PC-3 (cell line): ENCODE measurements at regions not wholly inside any gene's neighbourhood (a gene's known extent, or its start where the extent isn't known, plus 50 kb on each side); places are given as distances from the start of the nearest gene placed in this dataset.

Experiments
- ATAC-seq: fragments of 200-7000 bp; cut with Tn5 transposase; 2 replicates; pipeline ENCODE4 v1.9.1; 2020; ENCODE audit warnings: mild to moderate bottlenecking, moderate library complexity
- BruUV-seq: library from RNA; stranded (reverse); fragments of 400-500 nt; replicated peaks from 2 replicates; lab custom pipeline; 2021; lab: Mats Ljungman, UMichigan
- CTCF ChIA-PET: fragments of 300-600 bp; sonication (Branson Sonifier 250); formaldehyde crosslinking; loops from one replicate; lab custom pipeline; 2022; ENCODE audit warnings: antibody characterized with exemption; lab: Charles Lee
- POLR2A ChIA-PET: fragments of 300-600 bp; sonication (Branson Sonifier 250); formaldehyde crosslinking; loops from one replicate; lab custom pipeline; 2022; ENCODE audit warnings: antibody characterized with exemption; ENCODE audit not compliant: unreplicated experiment; lab: Charles Lee
- DNase-seq: peaks from one replicate; pipeline ENCODE4 v3.0.0-alpha.2; 2015
- H2AFZ ChIP-seq: fragments of 300-600 bp; sonication (generic); 2 replicates; pipeline ENCODE4 v1.6.0; 2016; ENCODE audit warnings: antibody characterized with exemption, low read length
- H3F3A ChIP-seq: fragments of 300-600 bp; sonication (generic); one replicate; pipeline ENCODE4 v1.6.0; 2017; ENCODE audit warnings: antibody characterized with exemption, low read length, control low read depth, mild to moderate bottlenecking; ENCODE audit not compliant: unreplicated experiment
- H3K27ac ChIP-seq: fragments of 300-600 bp; sonication (generic); 2 replicates; pipeline ENCODE4 v1.5.1; 2016; ENCODE audit warnings: mild to moderate bottlenecking, low read length
- H3K27me3 ChIP-seq: fragments of 300-600 bp; sonication (generic); 2 replicates; pipeline ENCODE4 v1.6.1; 2016; ENCODE audit warnings: low read length, mixed read lengths
- H3K36me3 ChIP-seq: fragments of 300-600 bp; sonication (generic); 2 replicates; pipeline ENCODE4 v1.6.1; 2016; ENCODE audit warnings: low read depth, mixed run types, low read length, mixed read lengths
- H3K4me1 ChIP-seq: fragments of 300-600 bp; sonication (generic); 2 replicates; pipeline ENCODE4 v1.5.1; 2016; ENCODE audit warnings: low read length; ENCODE audit not compliant: insufficient read depth
- H3K4me2 ChIP-seq: fragments of 300-600 bp; sonication (generic); 2 replicates; pipeline ENCODE4 v1.6.0; 2016; ENCODE audit warnings: low read length
- H3K4me3 ChIP-seq: fragments of 300-600 bp; sonication (generic); 2 replicates; pipeline ENCODE4 v1.5.1; 2016; ENCODE audit warnings: mild to moderate bottlenecking, low read length, mixed read lengths
- H3K79me2 ChIP-seq: fragments of 300-600 bp; sonication (generic); 2 replicates; pipeline ENCODE4 v1.6.1; 2017; ENCODE audit warnings: low read length, mixed read lengths
- H3K9ac ChIP-seq: fragments of 300-600 bp; sonication (generic); 2 replicates; pipeline ENCODE4 v1.6.0; 2016; ENCODE audit warnings: mild to moderate bottlenecking, low read length
- H3K9me2 ChIP-seq: fragments of 300-600 bp; sonication (generic); replicated peaks from 2 replicates; pipeline ENCODE4 v1.6.1; 2016; ENCODE audit warnings: mixed run types, low read length, mixed read lengths
- H3K9me3 ChIP-seq: fragments of 300-600 bp; sonication (generic); 2 replicates; pipeline ENCODE4 v1.6.1; 2016; ENCODE audit warnings: low read length, mixed read lengths
- H4K20me1 ChIP-seq: fragments of 300-600 bp; sonication (generic); 2 replicates; pipeline ENCODE4 v1.6.1; 2016; ENCODE audit warnings: low read length, mixed read lengths
- EZH2 ChIP-seq: fragments of 300-600 bp; sonication (generic); IDR thresholded peaks from one replicate; pipeline ENCODE4 v1.6.1; 2017; ENCODE audit warnings: antibody characterized with exemption, mild to moderate bottlenecking, low read length; ENCODE audit not compliant: unreplicated experiment
- EZH2phosphoT487 ChIP-seq: fragments of 300-600 bp; sonication (generic); IDR thresholded peaks from 2 replicates; pipeline ENCODE4 v1.6.1; 2018; ENCODE audit warnings: mild to moderate bottlenecking, antibody characterized with exemption, low read length, borderline replicate concordance
- intact Hi-C: fragments of 100-400 bp; cut with micrococcal nuclease; formaldehyde crosslinking; loops from 2 replicates; pipeline ENCODE4 v1.9.0; 2023
- TF ChIP-seq, protein P1 (sequence below): fragments of 300-600 bp; sonication (generic); conservative IDR thresholded peaks from 2 replicates; pipeline ENCODE4 v1.5.1; 2017; ENCODE audit warnings: antibody characterized with exemption, low read depth, mild to moderate bottlenecking, low read length

DNA sequence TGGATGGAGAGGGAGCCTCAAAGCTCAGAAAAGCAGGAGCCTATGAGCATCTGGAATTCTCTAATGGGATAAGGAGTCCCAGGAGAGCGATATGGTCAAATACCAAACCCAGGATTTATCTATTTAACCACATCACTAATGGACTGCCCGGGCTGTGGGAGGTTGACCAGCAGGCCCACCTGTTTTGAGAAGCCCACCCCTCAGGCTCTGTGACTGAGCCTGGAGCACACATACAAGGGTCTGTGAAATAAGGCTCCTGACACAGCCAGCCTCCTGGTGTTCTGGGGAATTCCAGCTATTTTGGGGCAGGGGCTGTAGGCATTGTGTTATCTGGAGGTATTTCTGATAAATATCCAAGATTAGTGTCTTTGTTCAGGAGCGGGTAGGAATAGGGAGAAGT, 132.0 kb upstream of the C1orf21 start:
- Histone ChIP-seq H3K27ac (no peak overlapping the region), H3K4me3 (no peak overlapping the region), H3K9me3 (no peaks in the 10 kb centered on the region), H3K4me1 (no peaks in the 10 kb centered on the region), H3K9ac (no peak overlapping the region), H3F3A (no peaks in the 10 kb centered on the region), H3K79me2 (no peaks in the 10 kb centered on the region), H4K20me1 (no peaks in the 10 kb centered on the region), H3K36me3 (no peaks in the 10 kb centered on the region), H3K4me2 (no peak overlapping the region), H2AFZ (no peak overlapping the region), H3K27me3 (no peaks in the 10 kb centered on the region), H3K9me2 (no peaks in the 10 kb centered on the region)
- DNase-seq (no peak), ATAC-seq (no peak)
- CTCF ChIA-PET, result interaction anchor here (0.7 kb wide), 1 partner anchor 409 kb away, joined by 3 read pairs; no protein-coding TSS in a partner anchor
- intact Hi-C loops, result no loop called here
- BruUV-seq, result no TSS peak
- TF ChIP-seq, protein P1, sequence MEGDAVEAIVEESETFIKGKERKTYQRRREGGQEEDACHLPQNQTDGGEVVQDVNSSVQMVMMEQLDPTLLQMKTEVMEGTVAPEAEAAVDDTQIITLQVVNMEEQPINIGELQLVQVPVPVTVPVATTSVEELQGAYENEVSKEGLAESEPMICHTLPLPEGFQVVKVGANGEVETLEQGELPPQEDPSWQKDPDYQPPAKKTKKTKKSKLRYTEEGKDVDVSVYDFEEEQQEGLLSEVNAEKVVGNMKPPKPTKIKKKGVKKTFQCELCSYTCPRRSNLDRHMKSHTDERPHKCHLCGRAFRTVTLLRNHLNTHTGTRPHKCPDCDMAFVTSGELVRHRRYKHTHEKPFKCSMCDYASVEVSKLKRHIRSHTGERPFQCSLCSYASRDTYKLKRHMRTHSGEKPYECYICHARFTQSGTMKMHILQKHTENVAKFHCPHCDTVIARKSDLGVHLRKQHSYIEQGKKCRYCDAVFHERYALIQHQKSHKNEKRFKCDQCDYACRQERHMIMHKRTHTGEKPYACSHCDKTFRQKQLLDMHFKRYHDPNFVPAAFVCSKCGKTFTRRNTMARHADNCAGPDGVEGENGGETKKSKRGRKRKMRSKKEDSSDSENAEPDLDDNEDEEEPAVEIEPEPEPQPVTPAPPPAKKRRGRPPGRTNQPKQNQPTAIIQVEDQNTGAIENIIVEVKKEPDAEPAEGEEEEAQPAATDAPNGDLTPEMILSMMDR, result no peak
- TF ChIP-seq EZH2 (no peak), EZH2phosphoT487 (no peak)
- POLR2A ChIA-PET, result no interaction called here

DNA sequence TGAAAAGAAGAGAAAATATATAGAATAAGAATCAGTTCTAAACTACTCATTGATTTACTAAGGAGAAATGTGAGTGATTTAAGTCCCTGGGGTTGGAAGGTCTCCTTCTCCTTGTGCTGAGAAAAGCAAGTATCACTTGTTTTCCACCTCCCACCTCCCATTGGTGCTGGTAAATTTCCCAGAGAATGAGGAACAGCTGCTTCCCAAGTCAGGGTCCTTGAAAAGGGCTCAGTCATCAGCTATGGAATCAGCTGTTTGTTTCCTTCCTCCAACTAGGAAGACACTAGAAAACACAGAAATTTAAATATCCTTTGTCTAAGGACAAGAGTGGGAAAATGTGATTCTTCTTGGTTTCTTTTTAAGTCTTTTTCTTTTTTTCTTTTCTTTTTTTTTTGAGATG, 131.3 kb upstream of the C1orf21 start:
- no peak overlapping the region for H3K27ac ChIP-seq
- H3K4me2 ChIP-seq, result no peak overlapping the region
- no peak overlapping the region for H3K9ac ChIP-seq
- ChIA-PET CTCF (no interaction called here), POLR2A (no interaction called here)
- intact Hi-C loops, result no loop called here
- no TSS peak for BruUV-seq
- no peaks in the 10 kb centered on the region for H3K27me3 ChIP-seq
- no peak for DNase-seq
- H3K4me3 ChIP-seq, result no peak overlapping the region
- ATAC-seq, result no peak
- H3K4me1 ChIP-seq, result no peaks in the 10 kb centered on the region
- H3F3A ChIP-seq, result no peaks in the 10 kb centered on the region
- H3K9me2 ChIP-seq, result no peaks in the 10 kb centered on the region
- H2AFZ ChIP-seq, result no peak overlapping the region
- no peaks in the 10 kb centered on the region for H4K20me1 ChIP-seq
- H3K79me2 ChIP-seq, result no peaks in the 10 kb centered on the region
- no peaks in the 10 kb centered on the region for H3K9me3 ChIP-seq
- H3K36me3 ChIP-seq, result no peaks in the 10 kb centered on the region
- no peak for TF ChIP-seq EZH2phosphoT487
- TF ChIP-seq EZH2, result no peak
- TF ChIP-seq, protein P1, result no peak

- CTCF ChIA-PET, result no interaction called here
- H3K4me2 ChIP-seq, result no peak overlapping the region
- ATAC-seq (no peak), DNase-seq (no peak)
- H2AFZ ChIP-seq, result no peak overlapping the region
- POLR2A ChIA-PET, result no interaction called here
- TF ChIP-seq, protein P1, result no peak
- TF ChIP-seq EZH2phosphoT487, result no peak
- no peak for TF ChIP-seq EZH2
- intact Hi-C loops, result no loop called here
- H3K4me1 ChIP-seq, result no peaks in the 10 kb centered on the region
- no peaks in the 10 kb centered on the region for H3F3A ChIP-seq
- H3K79me2 ChIP-seq, result no peaks in the 10 kb centered on the region
- H4K20me1 ChIP-seq, result no peaks in the 10 kb centered on the region
- H3K9me3 ChIP-seq, result no peaks in the 10 kb centered on the region
- no TSS peak for BruUV-seq
- H3K36me3 ChIP-seq, result no peaks in the 10 kb centered on the region
- H3K4me3 ChIP-seq, result no peak overlapping the region
- no peaks in the 10 kb centered on the region for H3K9me2 ChIP-seq
- H3K27me3 ChIP-seq, result no peaks in the 10 kb centered on the region
- H3K27ac ChIP-seq, result no peak overlapping the region
- H3K9ac ChIP-seq, result no peak overlapping the region
Observed at GRCh38 chr1:184257873-184258272, 129.0 kb upstream of the C1orf21 start.
